Hepatocyte (in vitro differentiated cells): ENCODE measurements at regions not wholly inside any gene's neighbourhood (a gene's known extent, or its start where the extent isn't known, plus 50 kb on each side); places are given as distances from the start of the nearest gene placed in this dataset.

ENCODE experiments used
- DNase-seq: peaks from one replicate; pipeline ENCODE4 v3.0.0-alpha.2; 2016; ENCODE audit warnings: low spot score
- H2AFZ ChIP-seq: fragments of 200-600 bp; sonication (generic); 2 replicates; pipeline ENCODE4 v1.6.0; 2016; ENCODE audit warnings: antibody characterized with exemption, mild to moderate bottlenecking
- H3K27ac ChIP-seq: fragments of 200-600 bp; sonication (generic); 2 replicates; pipeline ENCODE4 v1.5.1; 2016; ENCODE audit warnings: mild to moderate bottlenecking
- H3K27me3 ChIP-seq: fragments of 200-600 bp; sonication (generic); 2 replicates; pipeline ENCODE4 v1.6.1; 2016
- H3K36me3 ChIP-seq: fragments of 200-600 bp; sonication (generic); replicated peaks from 2 replicates; pipeline ENCODE4 v1.5.1; 2016; ENCODE audit warnings: low read depth; ENCODE audit not compliant: insufficient read depth
- H3K4me1 ChIP-seq: fragments of 200-600 bp; sonication (generic); 2 replicates; pipeline ENCODE4 v1.5.1; 2016; ENCODE audit warnings: mild to moderate bottlenecking, moderate library complexity; ENCODE audit not compliant: insufficient read depth
- H3K4me2 ChIP-seq: fragments of 200-600 bp; sonication (generic); 2 replicates; pipeline ENCODE4 v1.6.0; 2016
- H3K4me3 ChIP-seq: fragments of 200-600 bp; sonication (generic); 2 replicates; pipeline ENCODE4 v1.5.1; 2016; ENCODE audit warnings: mild to moderate bottlenecking
- H3K79me2 ChIP-seq: fragments of 200-600 bp; sonication (generic); 2 replicates; pipeline ENCODE4 v1.6.0; 2017; ENCODE audit warnings: mild to moderate bottlenecking
- H3K9me2 ChIP-seq: fragments of 200-600 bp; sonication (generic); replicated peaks from 2 replicates; pipeline ENCODE4 v1.6.0; 2017; ENCODE audit warnings: mild to moderate bottlenecking; ENCODE audit not compliant: insufficient read depth
- H3K9me3 ChIP-seq: fragments of 200-600 bp; sonication (generic); 2 replicates; pipeline ENCODE4 v1.5.1; 2016; ENCODE audit warnings: low read depth, mild to moderate bottlenecking
- H4K20me1 ChIP-seq: fragments of 200-600 bp; sonication (generic); 2 replicates; pipeline ENCODE4 v1.6.0; 2016; ENCODE audit warnings: mild to moderate bottlenecking; ENCODE audit not compliant: insufficient read depth, poor library complexity, severe bottlenecking
- CTCF ChIP-seq: fragments of 200-600 bp; sonication (generic); IDR thresholded peaks from 2 replicates; pipeline ENCODE4 v1.5.1; 2016; ENCODE audit warnings: antibody characterized with exemption, mild to moderate bottlenecking; ENCODE audit not compliant: poor library complexity
- EZH2 ChIP-seq: fragments of 200-600 bp; sonication (generic); IDR thresholded peaks from 2 replicates; pipeline ENCODE4 v1.6.1; 2016; ENCODE audit warnings: antibody characterized with exemption, mild to moderate bottlenecking, borderline replicate concordance
- EZH2phosphoT487 ChIP-seq: fragments of 200-600 bp; sonication (generic); IDR thresholded peaks from one replicate; pipeline ENCODE4 v1.6.1; 2018; ENCODE audit warnings: antibody characterized with exemption, mild to moderate bottlenecking, low read depth, moderate library complexity; ENCODE audit not compliant: unreplicated experiment, severe bottlenecking
- WGBS: methylation state at CpG from one replicate; pipeline ENCODE4 v1.1.6; 2016; ENCODE audit warnings: low lambda C conversion rate; ENCODE audit errors: missing lambda C conversion rate; 5-methylcytosine and 5-hydroxymethylcytosine counted together

- Histone ChIP-seq H3K9me2 (no peaks in the 10 kb centered on the region), H3K27me3 (peaks cover 4% of the 10 kb centered on the region), H4K20me1 (no peaks in the 10 kb centered on the region), H3K4me3 (no peak overlapping the region), H3K36me3 (no peaks in the 10 kb centered on the region), H3K9me3 (no peaks in the 10 kb centered on the region), H3K4me2 (no peak overlapping the region), H3K27ac (no peak overlapping the region), H2AFZ (no peak overlapping the region), H3K4me1 (no peaks in the 10 kb centered on the region), H3K79me2 (no peaks in the 10 kb centered on the region)
- WGBS = 82% methylated on average over 7 of the region's 7 CpGs
- DNase-seq = no peak
- TF ChIP-seq EZH2phosphoT487 (no peak), EZH2 (no peak), CTCF (no peak)
Measured at GRCh38 chr13:111506621-111507020, 186.2 kb downstream of the TEX29 start.

GRCh38 chr13:111508164-111508870, 187.9 kb downstream of the TEX29 start:
- no peaks in the 10 kb centered on the region for H3K36me3 ChIP-seq
- H3K4me2 ChIP-seq = no peak overlapping the region
- H3K4me1 ChIP-seq = no peaks in the 10 kb centered on the region
- H2AFZ ChIP-seq = no peak overlapping the region
- TF ChIP-seq EZH2 = no peak
- no peak for TF ChIP-seq EZH2phosphoT487
- TF ChIP-seq CTCF = no peak
- H3K4me3 ChIP-seq = no peak overlapping the region
- H4K20me1 ChIP-seq = no peaks in the 10 kb centered on the region
- H3K9me3 ChIP-seq = no peaks in the 10 kb centered on the region
- peaks cover 4% of the 10 kb centered on the region for H3K27me3 ChIP-seq
- H3K27ac ChIP-seq = no peak overlapping the region
- no peaks in the 10 kb centered on the region for H3K9me2 ChIP-seq
- WGBS = 92% methylated on average over 21 of the region's 21 CpGs
- no peaks in the 10 kb centered on the region for H3K79me2 ChIP-seq
- DNase-seq = no peak

- Histone ChIP-seq H2AFZ (no peak overlapping the region), H3K27me3 (peaks cover 4% of the 10 kb centered on the region), H3K36me3 (no peaks in the 10 kb centered on the region), H3K9me2 (no peaks in the 10 kb centered on the region), H3K4me1 (no peaks in the 10 kb centered on the region), H3K27ac (no peak overlapping the region), H3K9me3 (no peaks in the 10 kb centered on the region), H3K79me2 (no peaks in the 10 kb centered on the region), H3K4me2 (no peak overlapping the region), H4K20me1 (no peaks in the 10 kb centered on the region), H3K4me3 (no peak overlapping the region)
- TF ChIP-seq CTCF (no peak), EZH2phosphoT487 (no peak), EZH2 (no peak)
- 91% methylated on average over 24 of the region's 24 CpGs for WGBS
- DNase-seq = no peak
Measured at GRCh38 chr13:111508902-111509509, 188.6 kb downstream of the TEX29 start.
